Stimulated activated CD4-positive, alpha-beta T cell treated with anti-CD3 and anti-CD28 coated beads, Interleukin-4, amount 100 ng/mL, for 48 hours (primary cell): ENCODE measurements at regions not wholly inside any gene's neighbourhood (a gene's known extent, or its start where the extent isn't known, plus 50 kb on each side); places are given as distances from the start of the nearest gene placed in this dataset.
"Not testable (repeated sequence)": the region's sequence is repeated elsewhere in the genome, so short reads cannot be mapped to it uniquely, and the experiment has no call there.

Source experiments
- DNase-seq, 2 donors: peaks; one replicate each; pipeline ENCODE4 v3.0.0-alpha.2; 2020; ENCODE audit warnings: low read depth in 2 of 2

- DNase-seq, result no peak
Measured at GRCh38 chr6:105726902-105727655, 324.2 kb upstream of the PREP start.

DNA sequence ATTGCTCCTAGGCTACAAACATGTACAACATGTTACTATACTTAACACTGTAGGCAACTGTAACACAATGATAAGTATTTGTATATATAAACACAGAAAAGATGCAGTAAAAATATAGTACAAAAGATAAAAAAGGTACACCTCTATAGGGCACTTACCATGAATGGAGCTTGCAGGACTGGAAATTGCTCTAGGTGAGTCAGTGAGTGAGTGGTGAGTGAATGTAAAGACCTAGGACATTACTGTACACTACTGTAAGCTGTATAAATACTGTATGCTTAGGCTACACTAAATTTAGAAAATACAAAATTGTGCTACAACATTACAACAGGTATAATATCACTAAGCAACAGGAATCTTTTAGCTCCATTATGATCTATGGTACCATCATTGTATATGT lies 312.0 kb upstream of the PREP start:
- no peak for DNase-seq

GRCh38 chr6:105713474-105714118 lies 310.7 kb upstream of the PREP start:
- no peak for DNase-seq

GRCh38 chr6:105711216-105711615 lies 308.3 kb upstream of the PREP start:
- DNase-seq, result no peak

- no peak for DNase-seq
Measured at GRCh38 chr6:105705608-105706007, 302.7 kb upstream of the PREP start.

DNA sequence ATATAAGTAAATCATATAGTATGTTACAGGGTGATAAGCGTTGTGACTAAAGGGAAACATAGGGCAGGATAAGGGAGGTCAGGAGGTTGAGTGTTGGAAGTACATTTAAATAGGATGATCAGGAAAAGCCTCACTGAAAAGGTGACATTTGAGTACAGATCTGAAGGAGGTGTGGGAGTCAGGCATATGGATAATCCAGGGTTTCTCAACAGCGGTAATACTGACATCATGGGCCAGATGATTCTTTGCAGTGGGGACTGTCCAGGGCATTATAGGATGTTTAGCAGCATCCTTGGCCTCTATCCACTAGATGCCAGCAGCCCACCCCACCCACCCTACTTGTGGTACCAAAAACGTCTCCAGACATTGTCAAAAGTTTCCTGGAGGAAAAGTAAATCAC lies 292.6 kb upstream of the PREP start:
- no peak for DNase-seq

DNA sequence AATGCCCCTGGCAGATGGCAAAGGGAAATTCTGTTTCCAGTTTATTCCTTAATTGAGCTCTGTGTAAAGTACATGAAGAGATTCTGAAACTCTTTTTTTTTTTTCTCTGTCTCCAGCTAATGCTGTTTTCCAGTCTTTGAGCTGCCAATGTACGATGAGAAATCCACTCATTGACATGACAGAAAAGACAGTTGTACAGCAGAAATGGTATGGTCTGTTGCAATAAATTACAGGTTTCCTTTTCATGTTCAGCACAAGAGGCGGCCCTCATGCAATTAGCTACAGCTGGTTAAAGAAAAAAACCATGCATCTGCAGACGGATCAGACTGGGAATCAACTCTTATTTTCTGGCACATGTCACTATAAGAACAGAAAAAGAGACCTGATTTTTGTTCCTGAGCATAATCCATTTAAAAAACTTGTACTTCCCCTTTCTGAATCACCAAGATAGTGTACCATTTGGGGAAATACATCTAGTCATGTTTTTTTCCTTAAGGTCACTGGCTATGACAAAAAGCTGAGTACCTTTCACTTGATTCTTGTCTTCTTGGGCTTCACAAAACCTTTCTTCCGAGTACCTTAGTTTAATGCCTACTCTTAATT lies 289.8 kb upstream of the PREP start:
- DNase-seq, result no peak

GRCh38 chr6:105691971-105692370 lies 289.1 kb upstream of the PREP start:
- no peak for DNase-seq

DNA sequence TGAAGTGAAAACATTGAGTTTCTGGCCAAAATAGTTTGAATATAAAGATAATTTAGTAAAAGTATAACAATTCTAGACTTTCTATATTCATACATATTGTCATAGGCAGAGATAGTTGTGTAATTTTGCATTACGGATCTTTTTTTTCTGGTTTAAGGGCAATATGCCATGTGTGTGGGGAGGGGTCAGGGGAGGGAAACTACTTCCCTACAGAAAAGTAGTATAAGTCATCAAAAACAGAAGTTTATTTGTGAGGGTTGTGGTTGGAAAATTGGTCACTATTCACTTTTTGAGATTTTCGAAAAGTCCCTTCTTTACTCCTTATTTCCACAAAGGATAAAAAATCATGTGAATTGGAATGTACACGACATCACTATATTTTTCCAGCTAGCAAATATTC lies 288.2 kb upstream of the PREP start:
- no peak for DNase-seq

DNA sequence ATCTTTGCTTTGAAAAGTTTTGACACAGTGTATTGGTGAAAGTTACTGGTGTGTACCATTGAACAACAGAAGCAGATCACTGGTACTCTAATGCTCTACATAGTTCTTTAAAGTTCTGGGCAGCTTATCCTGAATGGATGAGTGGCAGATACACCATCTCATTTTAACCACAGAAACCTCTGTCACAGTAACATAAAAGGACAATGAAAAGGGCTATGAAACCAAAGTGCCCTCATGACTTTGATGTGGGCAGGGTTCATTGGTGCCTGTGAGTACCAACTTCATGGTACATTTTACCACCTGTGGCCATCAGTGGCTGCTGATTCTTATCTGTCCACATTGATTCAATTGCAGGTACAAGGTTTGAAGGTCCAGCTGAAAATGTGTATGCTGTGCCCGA lies 285.7 kb upstream of the PREP start:
- no peak for DNase-seq

GRCh38 chr6:105686793-105687192 lies 283.9 kb upstream of the PREP start:
- not testable (repeated sequence) for DNase-seq

- DNase-seq, result no peak
Measured at GRCh38 chr6:105681061-105681460, 278.2 kb upstream of the PREP start.

DNA sequence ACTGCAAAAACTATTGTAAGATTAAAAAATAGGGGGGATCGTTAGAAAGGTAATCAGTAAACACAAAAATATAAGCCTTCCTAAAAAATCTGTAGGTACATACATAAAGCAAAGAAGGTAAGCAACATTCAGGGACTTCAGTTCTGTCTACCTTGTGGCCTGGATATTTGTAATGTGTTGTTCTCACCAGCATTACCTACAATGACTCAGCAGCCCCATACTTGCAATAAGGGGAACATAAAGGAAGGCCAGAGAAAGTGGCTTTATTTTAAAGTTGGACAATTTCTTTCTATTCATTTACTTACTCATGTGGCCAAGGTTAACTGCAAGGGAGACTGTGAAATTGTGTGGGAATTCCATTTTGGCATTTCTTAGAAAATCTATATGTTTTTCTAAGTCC lies 277.2 kb upstream of the PREP start:
- DNase-seq, result no peak

DNA sequence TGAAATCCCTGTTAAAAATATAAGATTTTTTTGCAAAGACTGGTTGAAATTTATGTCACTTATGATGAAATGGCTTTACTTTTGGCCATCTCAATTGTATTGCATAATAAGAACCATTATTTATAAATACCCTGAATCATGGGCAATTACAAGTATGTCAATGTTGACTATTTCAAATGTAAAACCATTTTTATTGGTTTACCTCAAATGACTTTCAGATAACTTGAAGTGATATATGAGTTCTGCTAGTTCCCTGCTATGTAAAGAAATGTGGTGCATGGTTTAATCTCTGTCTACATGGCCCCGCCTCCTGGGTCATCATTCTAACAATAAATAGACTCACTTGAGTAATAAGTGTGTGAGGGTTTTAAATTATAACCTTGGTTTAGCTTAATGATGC lies 275.6 kb upstream of the PREP start:
- no peak for DNase-seq

GRCh38 chr6:105677671-105678475 lies 275.0 kb upstream of the PREP start:
- no peak for DNase-seq

DNA sequence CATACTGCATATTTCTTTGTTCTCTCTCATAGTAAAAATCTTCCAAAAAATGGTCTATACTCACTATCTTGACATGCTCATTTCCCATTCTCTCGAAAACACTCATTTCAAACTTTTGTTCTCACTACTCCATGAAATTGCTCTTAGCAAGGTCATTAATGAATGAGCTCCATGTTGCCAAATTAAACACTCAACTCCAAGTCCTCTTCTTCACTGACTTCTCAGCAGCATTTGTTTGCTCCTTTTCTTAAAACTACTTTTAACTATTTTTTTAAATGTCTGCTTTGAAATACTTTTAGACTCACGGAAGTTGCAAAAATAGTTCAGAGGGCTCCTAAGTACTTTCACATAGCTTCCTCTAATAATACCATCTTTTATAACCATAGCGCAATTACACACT lies 274.0 kb upstream of the PREP start:
- DNase-seq, result no peak

- DNase-seq, result no peak
Measured at GRCh38 chr6:105675715-105676397, 273.0 kb upstream of the PREP start.

GRCh38 chr6:105672856-105673538 lies 270.1 kb upstream of the PREP start:
- DNase-seq, result not testable (repeated sequence)

- DNase-seq, result no peak
Measured at GRCh38 chr6:105669232-105669631, 266.4 kb upstream of the PREP start.

GRCh38 chr6:105667056-105667455 lies 264.2 kb upstream of the PREP start:
- DNase-seq, result no peak

DNA sequence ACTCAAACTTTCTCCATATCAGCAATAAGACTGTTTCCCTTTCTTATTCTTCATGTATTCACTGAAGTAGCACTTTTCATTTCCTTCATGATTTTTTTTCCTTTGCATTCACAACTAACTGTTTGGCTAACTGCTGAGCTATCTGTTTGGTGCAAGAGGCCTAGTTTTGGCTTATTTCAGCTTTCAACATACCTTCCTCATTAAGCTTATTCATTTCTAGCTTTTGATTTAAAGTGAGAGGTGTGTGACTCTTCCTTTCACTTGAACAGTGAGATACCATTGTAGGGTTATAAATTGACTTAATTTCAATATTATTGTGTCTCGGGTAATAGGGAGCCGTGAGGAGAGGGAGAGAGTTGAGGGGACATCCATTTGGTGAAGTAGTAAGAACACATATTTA lies 262.0 kb upstream of the PREP start:
- DNase-seq, result no peak
